ENCODE measurements at regions not wholly inside any gene's neighbourhood (a gene's known extent, or its start where the extent isn't known, plus 50 kb on each side); places are given as distances from the start of the nearest gene placed in this dataset.

DNA sequence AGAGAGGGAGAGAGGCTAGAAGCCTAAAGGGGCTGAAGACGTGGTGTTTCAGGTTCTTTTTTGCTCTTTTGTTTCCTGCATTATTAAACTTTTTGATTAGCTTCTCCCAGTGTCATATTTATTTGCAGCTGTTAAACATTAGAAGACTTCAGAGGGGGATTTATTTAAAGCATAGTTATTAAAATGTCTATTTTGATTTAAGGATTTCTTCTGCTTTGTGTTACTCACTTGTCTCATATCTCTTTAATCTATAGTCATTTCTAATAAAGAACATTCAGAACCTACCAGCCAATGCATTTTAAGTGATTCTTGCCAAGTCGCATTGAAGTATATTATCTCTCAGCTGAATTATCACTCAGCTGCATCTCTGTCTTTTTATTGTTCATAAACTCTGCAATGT, 152.0 kb upstream of the DYRK2 start:
- TF ChIP-seq RBM15 (IDR thresholded peaks at IDR 0.05; ENCODE audit: insufficient read depth, low read length) (no peak), TEAD4 (IDR thresholded peaks at IDR 0.05; ENCODE audit: low read length) (no peak), TEAD4 (CRISPR knock-in tag; IDR thresholded peaks at IDR 0.05; ENCODE audit: borderline replicate concordance) (no peak), RERE (CRISPR knock-in tag; IDR thresholded peaks at IDR 0.05; ENCODE audit: borderline replicate concordance) (no peak), ZNF12 (CRISPR knock-in tag; IDR thresholded peaks at IDR 0.05) (no peak), ZNF431 (CRISPR knock-in tag; IDR thresholded peaks at IDR 0.05) (no peak), POLR2AphosphoS5 (IDR thresholded peaks at IDR 0.05; ENCODE audit: control insufficient read depth, insufficient read depth, low read depth, low read length) (no peak)
- TF ChIP-seq, protein P1, sequence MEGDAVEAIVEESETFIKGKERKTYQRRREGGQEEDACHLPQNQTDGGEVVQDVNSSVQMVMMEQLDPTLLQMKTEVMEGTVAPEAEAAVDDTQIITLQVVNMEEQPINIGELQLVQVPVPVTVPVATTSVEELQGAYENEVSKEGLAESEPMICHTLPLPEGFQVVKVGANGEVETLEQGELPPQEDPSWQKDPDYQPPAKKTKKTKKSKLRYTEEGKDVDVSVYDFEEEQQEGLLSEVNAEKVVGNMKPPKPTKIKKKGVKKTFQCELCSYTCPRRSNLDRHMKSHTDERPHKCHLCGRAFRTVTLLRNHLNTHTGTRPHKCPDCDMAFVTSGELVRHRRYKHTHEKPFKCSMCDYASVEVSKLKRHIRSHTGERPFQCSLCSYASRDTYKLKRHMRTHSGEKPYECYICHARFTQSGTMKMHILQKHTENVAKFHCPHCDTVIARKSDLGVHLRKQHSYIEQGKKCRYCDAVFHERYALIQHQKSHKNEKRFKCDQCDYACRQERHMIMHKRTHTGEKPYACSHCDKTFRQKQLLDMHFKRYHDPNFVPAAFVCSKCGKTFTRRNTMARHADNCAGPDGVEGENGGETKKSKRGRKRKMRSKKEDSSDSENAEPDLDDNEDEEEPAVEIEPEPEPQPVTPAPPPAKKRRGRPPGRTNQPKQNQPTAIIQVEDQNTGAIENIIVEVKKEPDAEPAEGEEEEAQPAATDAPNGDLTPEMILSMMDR (IDR thresholded peaks at IDR 0.05 in 2 of 3, conservative IDR thresholded peaks at IDR 0.05 in 1 of 3; ENCODE audit: insufficient read depth in 2 of 3, low read depth in 1 of 3, low read length in 3 of 3): no peak

Data from K562 (cell line).